ENCODE measurements at regions not wholly inside any gene's neighbourhood (a gene's known extent, or its start where the extent isn't known, plus 50 kb on each side); places are given as distances from the start of the nearest gene placed in this dataset.

DNA sequence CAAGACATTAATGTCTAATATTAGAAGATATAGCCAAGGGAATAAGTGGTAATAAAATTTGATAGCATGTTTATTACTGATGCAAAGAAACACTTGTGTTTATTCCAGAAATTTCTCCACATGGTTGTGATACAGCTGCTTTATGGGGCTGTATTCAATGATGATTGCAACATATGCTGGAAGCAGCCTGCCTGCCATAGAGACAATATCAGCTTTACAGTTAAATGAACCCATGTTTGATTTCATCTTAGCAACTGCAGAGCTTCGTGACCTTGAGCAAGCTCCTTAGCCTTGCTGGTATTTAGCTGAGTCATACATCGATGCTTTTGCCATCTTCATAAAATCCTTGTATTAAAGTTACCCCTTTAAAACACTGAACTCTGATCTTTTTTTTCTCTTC is 168.1 kb upstream of the STAC start:
- Histone ChIP-seq H3K27me3 (ENCODE audit: control insufficient read depth, insufficient read depth, low read length) (no peaks in the 10 kb centered on the region), H3K9me3 (ENCODE audit: control insufficient read depth, insufficient read depth, low read length) (no peaks in the 10 kb centered on the region), H3K36me3 (ENCODE audit: control insufficient read depth, insufficient read depth, low read length) (no peaks in the 10 kb centered on the region), H3K27ac (ENCODE audit: low read length) (no peak overlapping the region), H3K4me1 (ENCODE audit: control insufficient read depth, insufficient read depth, low read length) (no peaks in the 10 kb centered on the region), H3K4me3 (ENCODE audit: low read length) (no peak overlapping the region)
- no peak for DNase-seq (ENCODE audit: low read depth, low spot score)
- no CpG with 5 or more reads among the region's 2 CpGs for WGBS (ENCODE audit: insufficient coverage, insufficient read length)

DNA sequence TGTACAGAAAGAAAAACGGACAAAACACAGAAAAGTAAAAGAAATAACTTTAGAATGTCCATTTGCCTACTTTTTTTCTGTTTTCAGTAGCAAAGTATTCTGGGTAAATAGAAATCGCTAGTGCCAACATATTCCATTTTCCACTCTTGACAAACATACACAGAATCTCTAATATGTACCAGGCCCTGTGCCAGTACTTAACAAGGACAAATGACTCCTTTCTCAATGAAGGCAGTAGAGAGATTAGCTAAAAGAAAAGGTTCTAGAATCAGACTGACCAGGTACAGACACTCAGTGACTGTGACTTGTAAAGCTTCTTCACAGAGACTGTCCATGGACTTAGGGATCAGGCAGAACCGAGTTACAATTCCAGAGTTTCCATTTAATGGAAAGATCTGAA is 165.8 kb upstream of the STAC start:
- no peak overlapping the region for H3K4me3 ChIP-seq (ENCODE audit: low read length)
- no peak for DNase-seq (ENCODE audit: low read depth, low spot score)
- H3K27ac ChIP-seq (ENCODE audit: low read length) = no peak overlapping the region
- no peaks in the 10 kb centered on the region for H3K4me1 ChIP-seq (ENCODE audit: control insufficient read depth, insufficient read depth, low read length)
- no peaks in the 10 kb centered on the region for H3K27me3 ChIP-seq (ENCODE audit: control insufficient read depth, insufficient read depth, low read length)
- H3K36me3 ChIP-seq (ENCODE audit: control insufficient read depth, insufficient read depth, low read length) = no peaks in the 10 kb centered on the region
- WGBS (ENCODE audit: insufficient coverage, insufficient read length) = no CpG with 5 or more reads among the region's 3 CpGs
- no peaks in the 10 kb centered on the region for H3K9me3 ChIP-seq (ENCODE audit: control insufficient read depth, insufficient read depth, low read length)

DNA sequence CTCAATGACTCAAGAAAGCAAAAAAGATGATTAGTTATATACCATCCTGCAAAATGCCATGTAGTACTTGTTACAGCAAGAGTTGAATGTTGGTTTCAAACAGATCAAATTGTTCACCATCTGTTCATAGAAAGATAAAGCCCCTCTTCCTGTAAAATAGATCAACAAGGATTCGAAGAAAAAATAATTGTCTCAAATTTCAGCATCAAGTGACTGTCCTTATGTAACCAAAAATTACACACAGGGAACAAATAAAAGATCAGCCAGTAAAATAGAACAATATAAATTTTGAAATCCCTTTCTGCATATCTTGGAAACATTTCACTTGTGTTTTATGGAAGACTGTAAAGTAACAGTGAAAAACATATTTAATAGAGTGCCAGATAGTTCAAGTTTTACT is 165.1 kb upstream of the STAC start:
- Histone ChIP-seq H3K9me3 (ENCODE audit: control insufficient read depth, insufficient read depth, low read length) (no peaks in the 10 kb centered on the region), H3K4me1 (ENCODE audit: control insufficient read depth, insufficient read depth, low read length) (no peaks in the 10 kb centered on the region), H3K4me3 (ENCODE audit: low read length) (no peak overlapping the region), H3K36me3 (ENCODE audit: control insufficient read depth, insufficient read depth, low read length) (no peaks in the 10 kb centered on the region), H3K27ac (ENCODE audit: low read length) (no peak overlapping the region), H3K27me3 (ENCODE audit: control insufficient read depth, insufficient read depth, low read length) (no peaks in the 10 kb centered on the region)
- no peak for DNase-seq (ENCODE audit: low read depth, low spot score)
- WGBS (ENCODE audit: insufficient coverage, insufficient read length) = no CpG with 5 or more reads among the region's 1 CpG

DNA sequence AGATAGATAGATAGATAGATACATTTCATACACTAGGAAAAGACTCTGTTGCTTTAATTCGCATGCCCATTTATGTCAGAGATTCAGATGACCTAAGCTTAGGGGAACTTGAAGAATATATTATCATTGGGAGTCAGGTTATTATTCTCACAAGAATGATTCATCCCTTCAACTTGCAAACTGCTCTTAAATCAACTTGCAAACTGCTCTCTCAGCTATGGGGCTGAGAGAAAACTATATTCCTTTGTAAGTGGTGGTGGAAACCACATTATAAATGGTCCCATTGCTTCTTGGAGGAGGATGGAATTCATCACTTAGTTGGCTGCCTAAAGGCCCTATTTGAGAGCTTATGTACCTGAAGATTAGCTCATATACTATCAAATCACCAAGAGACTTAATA is 160.9 kb upstream of the STAC start:
- Histone ChIP-seq H3K27me3 (ENCODE audit: control insufficient read depth, insufficient read depth, low read length) (no peaks in the 10 kb centered on the region), H3K4me3 (ENCODE audit: low read length) (no peak overlapping the region), H3K4me1 (ENCODE audit: control insufficient read depth, insufficient read depth, low read length) (no peaks in the 10 kb centered on the region), H3K36me3 (ENCODE audit: control insufficient read depth, insufficient read depth, low read length) (no peaks in the 10 kb centered on the region), H3K27ac (ENCODE audit: low read length) (no peak overlapping the region), H3K9me3 (ENCODE audit: control insufficient read depth, insufficient read depth, low read length) (no peaks in the 10 kb centered on the region)
- no CpG with 5 or more reads among the region's 1 CpG for WGBS (ENCODE audit: insufficient coverage, insufficient read length)
- DNase-seq (ENCODE audit: low read depth, low spot score) = no peak

DNA sequence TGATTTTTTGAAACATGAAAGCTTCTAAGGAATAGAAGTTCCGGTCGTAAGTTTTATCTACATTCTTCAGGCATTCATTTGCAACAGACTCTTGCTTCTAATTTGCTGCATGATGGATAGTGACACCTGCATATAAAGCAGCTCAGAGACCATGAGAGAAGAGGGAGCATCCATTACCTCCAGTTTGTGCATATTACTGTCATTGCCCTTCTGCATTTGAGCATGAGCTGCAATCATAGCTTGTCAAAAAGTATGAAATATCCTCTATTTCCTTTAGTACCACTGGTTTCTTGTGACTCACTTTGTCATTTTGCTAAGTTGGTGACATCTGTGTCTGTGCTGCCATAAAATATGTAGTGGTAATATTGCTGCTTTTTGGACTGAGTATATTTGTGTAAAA is 160.1 kb upstream of the STAC start:
- Histone ChIP-seq H3K4me3 (ENCODE audit: low read length) (no peak overlapping the region), H3K9me3 (ENCODE audit: control insufficient read depth, insufficient read depth, low read length) (no peaks in the 10 kb centered on the region), H3K27ac (ENCODE audit: low read length) (no peak overlapping the region), H3K27me3 (ENCODE audit: control insufficient read depth, insufficient read depth, low read length) (no peaks in the 10 kb centered on the region), H3K36me3 (ENCODE audit: control insufficient read depth, insufficient read depth, low read length) (no peaks in the 10 kb centered on the region), H3K4me1 (ENCODE audit: control insufficient read depth, insufficient read depth, low read length) (no peaks in the 10 kb centered on the region)
- no CpG with 5 or more reads among the region's 2 CpGs for WGBS (ENCODE audit: insufficient coverage, insufficient read length)
- no peak for DNase-seq (ENCODE audit: low read depth, low spot score)

DNA sequence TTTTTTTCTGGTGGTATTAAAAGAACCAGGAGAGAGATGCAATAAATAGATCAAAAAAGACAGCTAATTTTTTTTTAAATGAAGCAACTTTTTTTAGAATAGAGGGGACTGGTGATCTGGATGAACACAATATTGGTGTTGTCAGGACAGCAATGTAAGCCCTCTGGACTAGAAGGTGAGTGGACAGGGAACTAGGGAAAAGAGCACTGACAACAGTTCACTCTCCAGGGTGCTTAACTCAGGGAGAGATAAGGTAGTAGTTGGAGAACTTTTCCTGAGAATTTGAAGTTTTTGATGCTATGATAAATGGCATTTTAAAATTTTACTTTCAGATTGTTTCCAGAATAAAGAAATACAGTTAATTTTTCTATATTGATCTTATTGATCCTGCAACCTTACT is 158.3 kb upstream of the STAC start:
- no peak for DNase-seq (ENCODE audit: low read depth, low spot score)
- no peak overlapping the region for H3K27ac ChIP-seq (ENCODE audit: low read length)
- H3K36me3 ChIP-seq (ENCODE audit: control insufficient read depth, insufficient read depth, low read length) = no peaks in the 10 kb centered on the region
- no peaks in the 10 kb centered on the region for H3K4me1 ChIP-seq (ENCODE audit: control insufficient read depth, insufficient read depth, low read length)
- H3K4me3 ChIP-seq (ENCODE audit: low read length) = no peak overlapping the region
- H3K9me3 ChIP-seq (ENCODE audit: control insufficient read depth, insufficient read depth, low read length) = no peaks in the 10 kb centered on the region
- no peaks in the 10 kb centered on the region for H3K27me3 ChIP-seq (ENCODE audit: control insufficient read depth, insufficient read depth, low read length)

DNA sequence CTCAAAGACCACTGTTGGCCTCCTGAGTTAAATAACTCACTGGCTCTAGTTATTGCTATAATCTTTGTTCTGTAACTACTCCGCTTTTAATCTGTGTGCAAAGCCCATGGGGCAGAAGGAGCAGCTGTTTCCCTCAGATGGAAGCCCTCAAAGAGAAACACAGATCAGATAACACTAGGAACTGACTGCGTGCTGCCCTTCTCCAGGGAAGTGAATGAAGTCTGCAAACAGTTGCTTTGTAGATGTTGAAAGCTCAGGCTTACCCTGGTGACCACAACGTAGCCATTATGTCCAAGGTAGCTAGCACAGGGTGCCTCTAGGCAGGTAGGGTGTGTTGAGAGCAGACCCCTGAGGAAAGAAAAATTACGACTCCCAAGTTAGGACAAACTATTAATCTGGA is 152.3 kb upstream of the STAC start:
- H3K27me3 ChIP-seq (ENCODE audit: control insufficient read depth, insufficient read depth, low read length) = no peaks in the 10 kb centered on the region
- H3K27ac ChIP-seq (ENCODE audit: low read length) = no peak overlapping the region
- no peak for DNase-seq (ENCODE audit: low read depth, low spot score)
- H3K4me1 ChIP-seq (ENCODE audit: control insufficient read depth, insufficient read depth, low read length) = no peaks in the 10 kb centered on the region
- no peaks in the 10 kb centered on the region for H3K36me3 ChIP-seq (ENCODE audit: control insufficient read depth, insufficient read depth, low read length)
- WGBS (ENCODE audit: insufficient coverage, insufficient read length) = no CpG with 5 or more reads among the region's 4 CpGs
- H3K4me3 ChIP-seq (ENCODE audit: low read length) = no peak overlapping the region
- H3K9me3 ChIP-seq (ENCODE audit: control insufficient read depth, insufficient read depth, low read length) = no peaks in the 10 kb centered on the region

DNA sequence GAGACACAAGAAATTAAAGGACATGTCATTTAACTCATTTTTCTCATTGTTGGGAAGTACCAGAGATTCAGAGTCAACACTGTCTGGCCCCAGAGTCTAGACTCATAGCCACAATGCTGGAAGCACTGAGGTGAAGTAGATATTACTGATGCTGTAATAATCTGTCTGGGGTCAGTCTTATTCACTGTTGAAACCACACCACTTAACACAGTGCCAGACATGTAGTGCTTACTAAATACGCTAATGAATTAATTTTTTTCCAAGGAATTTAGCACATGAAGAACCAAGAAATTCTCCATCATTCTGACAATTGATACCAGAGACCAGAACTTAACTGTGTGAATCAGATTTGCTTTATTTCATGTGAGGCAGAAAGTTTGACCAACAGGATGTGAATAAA is 150.8 kb upstream of the STAC start:
- no peak overlapping the region for H3K27ac ChIP-seq (ENCODE audit: low read length)
- H3K4me1 ChIP-seq (ENCODE audit: control insufficient read depth, insufficient read depth, low read length) = no peaks in the 10 kb centered on the region
- no peaks in the 10 kb centered on the region for H3K36me3 ChIP-seq (ENCODE audit: control insufficient read depth, insufficient read depth, low read length)
- WGBS (ENCODE audit: insufficient coverage, insufficient read length) = no CpG with 5 or more reads among the region's 1 CpG
- no peaks in the 10 kb centered on the region for H3K27me3 ChIP-seq (ENCODE audit: control insufficient read depth, insufficient read depth, low read length)
- H3K4me3 ChIP-seq (ENCODE audit: low read length) = no peak overlapping the region
- H3K9me3 ChIP-seq (ENCODE audit: control insufficient read depth, insufficient read depth, low read length) = no peaks in the 10 kb centered on the region
- DNase-seq (ENCODE audit: low read depth, low spot score) = no peak

DNA sequence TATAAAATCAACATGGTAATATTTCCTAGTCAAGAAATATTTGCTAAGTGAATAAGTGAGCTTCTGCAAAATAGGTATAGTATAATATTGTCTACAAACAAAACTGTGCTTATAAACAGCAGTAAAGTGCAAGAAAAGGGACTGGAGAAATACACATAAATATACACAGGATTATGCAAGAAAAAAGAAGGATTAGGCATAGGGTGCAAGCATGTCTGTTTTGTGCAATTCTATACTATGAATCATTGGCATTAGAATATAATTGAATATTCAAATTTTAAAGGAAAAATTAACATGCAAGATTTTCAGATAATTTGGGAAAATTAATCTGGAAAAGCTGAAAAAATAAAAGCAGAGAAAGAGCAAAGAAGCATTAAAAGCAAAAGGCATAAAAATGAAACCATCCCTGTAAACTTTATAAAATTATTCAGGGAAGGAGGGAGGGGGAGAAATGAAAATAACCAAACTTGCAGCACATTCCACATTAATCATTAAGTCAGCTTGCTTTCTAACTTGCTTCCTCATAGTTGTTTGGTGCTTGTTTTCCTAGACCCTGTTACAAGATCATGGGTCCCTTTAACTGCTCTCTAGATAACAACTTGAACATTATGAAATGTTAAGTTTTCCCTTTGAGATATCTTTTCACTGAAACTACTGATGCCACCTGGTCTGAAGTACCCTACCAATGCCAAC is 147.4 kb upstream of the STAC start:
- Histone ChIP-seq H3K9me3 (ENCODE audit: control insufficient read depth, insufficient read depth, low read length) (no peaks in the 10 kb centered on the region), H3K27ac (ENCODE audit: low read length) (no peak overlapping the region), H3K4me3 (ENCODE audit: low read length) (no peak overlapping the region), H3K36me3 (ENCODE audit: control insufficient read depth, insufficient read depth, low read length) (no peaks in the 10 kb centered on the region), H3K27me3 (ENCODE audit: control insufficient read depth, insufficient read depth, low read length) (no peaks in the 10 kb centered on the region), H3K4me1 (ENCODE audit: control insufficient read depth, insufficient read depth, low read length) (no peaks in the 10 kb centered on the region)
- no peak for DNase-seq (ENCODE audit: low read depth, low spot score)

DNA sequence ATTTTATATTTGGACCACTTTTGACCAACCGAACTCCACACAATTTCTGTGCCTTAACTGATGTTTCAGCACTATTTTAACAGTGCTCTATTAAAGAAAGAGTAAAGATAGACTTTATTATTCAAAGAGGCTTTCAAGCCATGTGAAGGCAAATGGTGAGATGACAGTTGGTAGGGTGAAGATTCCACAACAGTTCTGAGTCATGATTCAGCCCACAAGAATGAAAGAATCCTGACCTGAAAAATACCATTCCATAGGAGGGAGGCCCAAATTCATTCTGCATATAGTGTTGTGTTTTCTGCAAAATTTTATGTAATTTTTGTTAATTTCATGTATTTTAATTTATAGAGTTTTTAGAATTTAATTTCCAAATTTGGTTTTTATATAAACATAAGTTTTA is 135.6 kb upstream of the STAC start:
- H3K4me3 ChIP-seq (ENCODE audit: low read length) = no peak overlapping the region
- no CpG with 5 or more reads among the region's 1 CpG for WGBS (ENCODE audit: insufficient coverage, insufficient read length)
- H3K9me3 ChIP-seq (ENCODE audit: control insufficient read depth, insufficient read depth, low read length) = no peaks in the 10 kb centered on the region
- DNase-seq (ENCODE audit: low read depth, low spot score) = no peak
- H3K36me3 ChIP-seq (ENCODE audit: control insufficient read depth, insufficient read depth, low read length) = no peaks in the 10 kb centered on the region
- no peaks in the 10 kb centered on the region for H3K27me3 ChIP-seq (ENCODE audit: control insufficient read depth, insufficient read depth, low read length)
- 0 out of 2 replicates have a peak, but pooled peaks cover 2% of the 10 kb centered on the region for H3K4me1 ChIP-seq (ENCODE audit: control insufficient read depth, insufficient read depth, low read length)
- H3K27ac ChIP-seq (ENCODE audit: low read length) = no peak overlapping the region

DNA sequence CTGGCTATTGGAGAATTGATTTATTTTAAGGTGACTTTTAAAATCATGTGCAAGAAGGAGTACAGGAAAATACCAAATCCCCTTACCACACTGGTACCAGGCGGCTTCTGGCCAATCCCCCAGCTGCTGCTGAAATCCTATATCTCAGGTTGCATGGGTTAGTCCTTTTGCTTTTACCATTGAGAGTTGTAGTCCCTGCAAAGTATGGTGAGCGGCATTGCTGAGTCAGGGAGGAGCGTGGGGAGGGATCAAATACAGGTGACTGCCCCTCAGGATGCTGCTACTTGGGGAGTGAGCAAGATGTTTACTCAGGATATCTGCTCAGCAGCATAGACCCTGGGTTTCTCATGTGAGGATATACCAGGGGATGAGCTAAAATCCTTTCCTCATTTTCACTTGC is 131.9 kb upstream of the STAC start:
- peak; percentile 5 for DNase-seq (ENCODE audit: low read depth, low spot score)
- Histone ChIP-seq H3K4me3 (ENCODE audit: low read length) (no peak overlapping the region), H3K27me3 (ENCODE audit: control insufficient read depth, insufficient read depth, low read length) (no peaks in the 10 kb centered on the region), H3K27ac (ENCODE audit: low read length) (no peak overlapping the region), H3K9me3 (ENCODE audit: control insufficient read depth, insufficient read depth, low read length) (no peaks in the 10 kb centered on the region), H3K4me1 (ENCODE audit: control insufficient read depth, insufficient read depth, low read length) (0 out of 2 replicates have a peak, but pooled peaks cover 2% of the 10 kb centered on the region), H3K36me3 (ENCODE audit: control insufficient read depth, insufficient read depth, low read length) (no peaks in the 10 kb centered on the region)
- WGBS (ENCODE audit: insufficient coverage, insufficient read length) = no CpG with 5 or more reads among the region's 3 CpGs

All from iPS DF 6.9 (cell line).